ENCODE measurements at regions not wholly inside any gene's neighbourhood (a gene's known extent, or its start where the extent isn't known, plus 50 kb on each side); places are given as distances from the start of the nearest gene placed in this dataset.
"Not testable (repeated sequence)": the region's sequence is repeated elsewhere in the genome, so short reads cannot be mapped to it uniquely, and the experiment has no call there.

DNA sequence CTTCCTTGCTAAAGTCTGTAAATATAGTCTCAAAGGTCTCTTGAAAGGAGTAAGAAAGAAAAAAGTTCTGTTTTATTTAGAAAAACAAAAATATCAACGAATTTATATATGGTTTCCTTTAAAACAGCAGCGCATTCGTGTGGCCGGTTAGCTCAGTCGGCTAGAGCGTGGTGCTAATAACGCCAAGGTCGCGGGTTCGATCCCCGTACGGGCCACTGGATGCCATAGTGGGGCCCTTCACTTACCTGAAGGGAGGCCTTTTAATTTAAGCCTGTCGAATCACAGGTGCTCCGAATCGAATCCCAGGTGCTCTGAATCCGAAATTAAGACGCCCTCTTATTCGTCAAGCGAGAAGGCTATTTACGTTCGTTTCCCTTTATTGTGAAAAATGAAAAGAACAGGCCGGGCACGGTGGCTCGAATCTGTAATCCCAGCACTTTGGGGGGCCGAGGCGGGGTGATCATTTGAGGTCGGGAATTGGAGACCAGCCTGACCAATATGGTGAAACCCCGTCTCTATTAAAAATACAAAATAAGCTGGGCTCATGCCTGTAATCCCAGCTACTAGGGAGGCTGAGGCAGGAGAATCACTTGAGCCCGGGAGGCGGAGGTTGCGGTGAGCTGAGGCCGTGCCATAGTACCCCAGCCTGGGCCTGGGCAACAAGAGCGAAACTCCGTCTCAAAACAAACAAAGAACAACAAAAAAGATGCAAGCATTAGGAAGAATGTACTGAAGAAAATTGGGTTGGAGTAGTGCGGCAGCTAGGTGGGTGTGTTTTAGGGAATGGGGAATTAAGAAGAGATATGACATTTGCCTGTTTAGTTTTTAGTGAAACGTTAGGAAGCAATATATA, 195.8 kb upstream of the ZNF184 start:
- DNase-seq, result peak; percentile 13

- DNase-seq, result no peak
Measured at GRCh38 chr6:27667657-27668441, 194.9 kb upstream of the ZNF184 start.

DNA sequence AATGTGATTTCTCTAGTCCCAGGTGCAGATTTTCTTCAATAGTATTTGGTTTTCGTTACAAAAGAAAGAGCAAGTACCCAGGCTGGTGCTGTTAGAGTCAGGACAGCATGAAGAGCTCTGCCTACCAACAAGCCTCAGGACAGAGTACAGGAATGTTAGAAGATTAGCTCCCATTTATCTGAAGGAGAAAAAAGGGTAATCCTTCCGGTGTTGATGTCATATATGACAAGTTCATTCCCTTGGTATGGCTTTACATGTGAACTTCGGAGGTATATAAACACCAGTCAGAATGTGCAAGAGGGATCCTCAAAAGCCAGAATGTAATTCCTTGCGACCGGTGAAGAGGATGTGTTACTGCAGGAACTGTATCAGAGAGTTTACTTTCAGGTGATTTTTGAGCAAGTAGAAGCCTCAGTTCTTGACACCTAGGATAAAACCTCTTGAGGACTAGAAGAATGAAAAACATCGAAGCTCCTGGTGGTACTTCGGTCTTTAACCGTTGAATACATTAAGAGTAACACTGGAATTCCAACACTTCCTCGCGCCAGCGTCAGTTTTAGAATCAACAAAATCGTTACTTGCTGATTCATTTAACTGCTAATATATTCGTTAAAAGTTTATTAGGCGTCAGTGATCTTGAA, 194.2 kb upstream of the ZNF184 start:
- no peak for DNase-seq

GRCh38 chr6:27662769-27663168, 189.9 kb upstream of the ZNF184 start:
- DNase-seq, result no peak

DNA sequence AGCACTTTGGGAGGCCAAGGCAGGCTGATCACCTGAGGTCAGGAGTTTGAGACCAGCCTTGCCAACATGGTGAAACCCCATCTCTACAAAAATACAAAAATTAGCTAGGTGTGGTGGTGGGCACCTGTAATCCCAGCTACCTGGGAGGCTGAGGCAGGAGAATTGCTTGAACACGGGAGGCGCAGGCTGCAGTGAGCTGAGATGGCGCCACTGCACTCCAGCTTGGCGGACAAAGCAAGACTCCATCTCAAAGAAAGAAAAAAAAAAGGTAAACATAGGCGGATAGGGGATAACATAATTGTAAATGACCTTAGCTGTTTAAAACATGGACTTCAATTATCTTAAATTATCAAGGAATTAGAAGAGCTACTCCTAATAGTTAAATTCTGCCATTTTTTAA, 189.3 kb upstream of the ZNF184 start:
- DNase-seq, result not testable (repeated sequence)

- not testable (repeated sequence) for DNase-seq
Measured at GRCh38 chr6:27653143-27653825, 180.4 kb upstream of the ZNF184 start.

GRCh38 chr6:27651371-27651732, 178.4 kb upstream of the ZNF184 start:
- no peak for DNase-seq

DNA sequence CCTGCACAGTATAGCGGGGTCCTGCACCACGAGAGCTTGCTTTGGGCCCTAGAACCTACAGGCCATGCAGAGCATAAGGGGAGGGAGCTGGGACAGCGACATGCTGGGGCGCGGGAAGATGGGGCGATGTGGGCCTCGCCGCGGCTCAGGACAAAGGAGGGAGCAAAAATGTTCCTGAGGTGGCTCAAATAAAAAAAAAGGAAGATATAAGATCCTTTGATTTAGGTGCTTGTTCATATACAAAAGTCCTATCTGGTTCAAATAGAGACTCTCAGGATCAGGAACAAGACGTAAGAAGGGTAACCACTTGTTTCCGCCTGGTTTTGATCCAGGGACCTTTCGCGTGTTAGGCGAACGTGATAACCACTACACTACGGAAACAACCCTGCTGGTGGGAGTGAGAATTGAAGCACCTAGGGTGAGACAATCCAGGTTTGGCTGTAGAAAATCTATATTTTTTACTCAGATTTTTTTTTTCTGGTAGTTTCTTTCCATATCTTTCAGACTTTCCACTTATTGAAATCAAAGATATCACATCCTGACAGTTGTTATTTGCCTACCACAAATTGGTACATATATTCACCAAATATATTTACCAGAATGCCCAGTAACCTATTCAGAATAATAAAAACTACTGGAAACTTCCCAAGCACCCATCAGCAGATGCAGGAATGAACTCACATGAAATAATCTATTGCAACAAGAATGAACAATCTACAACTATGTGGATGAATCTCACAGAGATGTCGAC, 177.9 kb upstream of the ZNF184 start:
- no peak for DNase-seq

DNA sequence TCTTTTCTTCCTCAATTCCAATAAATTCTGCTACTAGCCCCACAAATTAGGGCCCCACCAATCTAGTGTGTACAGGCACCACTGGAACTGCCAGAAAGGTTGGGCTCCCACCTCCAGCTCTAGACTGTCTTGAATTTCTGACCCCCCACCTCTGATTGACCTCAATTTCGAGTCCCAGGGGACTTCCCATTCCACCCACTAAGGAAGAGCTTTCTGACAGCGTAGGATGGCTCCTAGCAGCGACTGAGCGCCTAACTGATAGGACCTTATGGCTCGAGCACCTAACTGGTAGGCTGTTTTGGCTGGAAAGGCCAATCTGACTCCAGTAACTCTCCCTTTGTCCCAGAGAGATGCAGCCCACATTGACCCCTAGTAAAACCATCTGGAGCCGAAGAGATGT, 171.6 kb upstream of the ZNF184 start:
- no peak for DNase-seq

DNA sequence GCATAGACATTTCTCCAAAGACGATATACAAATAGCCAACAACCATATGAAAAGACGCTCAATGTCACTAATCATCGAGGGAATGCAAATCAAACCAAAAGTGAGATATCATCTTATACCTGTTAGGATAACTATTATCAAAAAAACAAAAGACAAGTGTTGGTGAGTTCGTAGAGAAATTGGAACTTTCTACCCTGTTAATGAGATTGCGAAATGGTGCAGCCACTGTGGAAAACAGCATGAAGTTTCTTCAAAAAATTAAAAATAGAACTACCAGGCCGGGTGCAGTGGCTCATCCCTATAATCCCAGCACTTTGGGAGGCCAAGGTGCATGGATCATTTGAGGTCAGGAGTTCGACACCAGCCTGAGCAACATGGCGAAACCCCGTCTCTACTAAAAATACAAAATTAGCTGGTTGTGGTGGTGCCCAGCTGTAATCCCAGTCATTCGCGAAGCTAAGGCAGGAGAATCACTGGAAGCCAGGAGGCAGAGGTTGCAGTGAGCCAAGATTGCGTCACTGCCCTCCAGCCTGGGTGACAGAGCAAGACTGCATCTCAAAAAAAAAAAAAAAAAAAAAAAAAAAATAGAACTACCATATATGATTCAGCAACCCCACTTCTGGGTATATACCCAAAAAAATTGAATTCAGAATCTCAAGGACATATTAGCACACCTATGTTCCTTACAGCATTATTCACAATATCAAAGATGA, 170.0 kb upstream of the ZNF184 start:
- no peak for DNase-seq

- not testable (repeated sequence) for DNase-seq
Measured at GRCh38 chr6:27635886-27636285, 163.0 kb upstream of the ZNF184 start.

DNA sequence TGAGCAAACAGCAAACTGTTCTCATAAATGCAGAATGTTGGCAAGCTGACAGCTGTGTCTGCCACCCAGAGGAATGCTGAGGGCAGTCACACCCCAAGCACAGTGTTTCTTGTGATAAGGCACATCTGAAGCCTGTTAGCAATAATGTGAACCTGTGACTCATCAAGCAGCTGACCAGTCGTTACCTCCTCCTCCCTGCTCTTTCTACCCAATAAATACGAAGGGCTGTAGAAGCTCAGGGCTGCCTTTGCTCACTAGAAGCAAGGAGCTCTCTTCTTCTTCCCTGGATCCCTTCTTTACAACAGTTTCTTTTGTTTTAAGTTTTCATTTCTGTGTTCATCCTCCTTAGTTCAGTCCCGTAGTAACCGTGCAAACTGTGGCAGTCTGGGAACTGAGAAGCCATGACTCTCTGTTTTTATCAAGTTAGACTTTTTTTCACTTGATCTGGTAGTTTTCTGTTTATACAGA, 160.3 kb upstream of the ZNF184 start:
- DNase-seq, result not testable (repeated sequence)

DNA sequence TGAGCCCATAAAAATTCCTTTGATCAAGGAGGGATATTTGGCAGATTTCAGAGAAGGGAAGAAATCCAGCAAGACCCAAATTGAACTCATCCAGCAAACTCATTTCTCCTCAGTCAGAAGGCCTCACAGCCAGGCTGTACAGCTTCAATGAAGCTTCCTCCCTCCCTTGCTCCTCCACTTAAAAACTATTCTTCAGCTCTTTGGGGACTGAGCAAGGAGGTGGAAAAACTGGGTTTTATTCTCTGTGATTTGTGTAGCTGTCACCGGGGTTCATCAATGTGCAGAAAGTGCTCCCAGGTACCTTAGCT, 158.7 kb upstream of the ZNF184 start:
- DNase-seq, result no peak

- peak; percentile 19 for DNase-seq
Measured at GRCh38 chr6:27630727-27631608, 158.1 kb upstream of the ZNF184 start.

GRCh38 chr6:27624694-27625262, 151.9 kb upstream of the ZNF184 start:
- DNase-seq, result no peak

- DNase-seq, result no peak
Measured at GRCh38 chr6:27623103-27623502, 150.2 kb upstream of the ZNF184 start.

GRCh38 chr6:27619436-27619835, 146.5 kb upstream of the ZNF184 start:
- DNase-seq, result no peak

DNA sequence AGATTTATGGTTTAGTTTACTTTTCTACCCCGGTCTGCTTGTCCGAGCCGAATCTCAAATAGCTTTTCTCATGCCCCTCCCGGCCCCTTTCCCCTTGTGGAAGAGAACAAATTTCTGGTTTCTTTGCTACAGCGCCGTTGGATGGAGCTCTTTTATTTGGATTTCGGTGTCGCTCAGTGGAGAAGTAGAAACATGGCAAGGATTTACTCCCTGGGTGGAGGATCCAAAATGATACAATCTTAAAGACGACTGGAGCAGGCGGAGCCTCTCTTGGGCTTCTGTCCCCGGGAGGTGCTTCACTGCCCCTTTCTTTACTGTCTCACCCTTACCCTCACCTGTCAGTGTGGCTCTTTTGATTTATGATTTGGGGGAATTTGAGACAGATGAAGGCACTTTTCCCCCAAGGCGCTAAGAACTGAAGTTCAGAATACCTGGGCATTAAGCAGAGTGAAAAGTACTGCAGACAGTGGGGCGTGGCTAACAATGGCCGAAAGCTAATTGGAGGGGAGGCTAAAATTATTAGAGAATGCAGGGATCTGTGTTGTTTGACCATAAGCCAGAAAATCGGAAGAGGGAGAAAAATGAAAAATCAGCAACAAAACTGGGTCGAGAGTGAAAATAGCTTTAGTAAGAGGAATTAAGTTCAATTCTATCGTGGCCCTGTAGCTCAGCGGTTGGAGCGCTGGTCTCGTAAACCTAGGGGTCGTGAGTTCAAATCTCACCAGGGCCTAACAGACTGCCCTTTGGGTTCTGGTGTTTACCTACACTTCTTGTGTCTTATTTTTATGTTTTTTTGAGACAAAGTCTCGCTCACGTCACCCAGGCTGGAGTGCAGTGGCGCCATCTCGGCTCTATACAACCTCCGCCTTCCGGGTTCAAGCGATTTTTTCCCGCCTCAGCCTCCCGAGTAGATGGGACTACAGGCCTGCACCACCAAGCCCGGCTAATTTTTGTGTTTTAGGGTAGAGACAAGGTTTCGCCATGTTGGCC, 145.1 kb upstream of the ZNF184 start:
- DNase-seq, result no peak
